Colon (tissue), 2 donors: ENCODE measurements at regions not wholly inside any gene's neighbourhood (a gene's known extent, or its start where the extent isn't known, plus 50 kb on each side); places are given as distances from the start of the nearest gene placed in this dataset.

ENCODE experiments used
- FAIRE-seq: peaks from 2 replicates; lab custom pipeline; 2012; peaks lifted over from hg19 to GRCh38; lab: Jason Lieb, UNC
- donor health status: control.
- donor health status: control.

GRCh38 chr7:27364344-27364758 is 121.7 kb downstream of the EVX1 start:
- no peak for FAIRE-seq

- no peak for FAIRE-seq
These were observed 124.8 kb downstream of the EVX1 start for GRCh38 chr7:27367179-27367932.

GRCh38 chr7:27367933-27368549 is 125.4 kb downstream of the EVX1 start:
- FAIRE-seq, result no peak

DNA sequence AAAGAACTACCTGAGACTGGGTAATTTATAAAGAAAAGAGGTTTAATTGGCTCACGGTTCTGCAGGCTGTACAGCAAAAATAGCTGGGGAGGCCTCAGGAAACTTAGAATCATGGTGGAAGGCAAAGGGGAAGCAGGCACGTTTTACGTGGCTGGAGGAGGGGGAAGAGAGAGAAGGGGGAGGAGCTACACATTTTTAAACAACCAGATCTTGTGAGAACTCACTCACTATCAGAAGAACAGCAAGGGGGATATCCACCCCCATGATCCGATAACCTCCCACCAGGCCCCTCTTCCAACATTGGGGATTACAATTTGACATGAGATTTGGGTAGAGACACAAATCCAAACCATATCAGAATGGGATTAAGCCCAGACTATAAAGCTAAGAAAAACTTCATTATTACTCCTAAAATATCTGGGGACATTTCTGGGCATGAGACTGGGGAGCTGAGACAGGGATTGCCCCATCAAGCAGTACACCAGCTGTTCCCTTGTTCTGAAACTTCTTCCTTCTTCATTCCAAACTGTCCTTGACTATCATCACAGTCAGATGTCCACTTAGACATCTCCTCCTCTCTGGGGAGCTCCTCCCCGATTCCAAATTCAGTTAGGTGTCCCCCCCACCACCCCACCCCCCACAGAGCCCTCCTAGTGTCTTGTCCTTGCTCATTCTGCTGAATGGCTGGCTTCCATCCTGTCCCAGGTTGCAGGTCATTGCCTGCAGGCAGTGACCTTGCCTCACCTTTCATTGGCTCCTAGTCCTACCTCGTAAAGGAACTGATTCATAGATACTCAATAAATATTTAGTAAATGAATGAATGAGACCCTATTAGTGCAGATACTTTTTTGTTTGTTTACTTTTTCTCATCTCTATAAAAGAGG is 132.6 kb downstream of the EVX1 start:
- no peak for FAIRE-seq

- no peak for FAIRE-seq
These were observed 133.4 kb downstream of the EVX1 start for GRCh38 chr7:27375958-27376357.

DNA sequence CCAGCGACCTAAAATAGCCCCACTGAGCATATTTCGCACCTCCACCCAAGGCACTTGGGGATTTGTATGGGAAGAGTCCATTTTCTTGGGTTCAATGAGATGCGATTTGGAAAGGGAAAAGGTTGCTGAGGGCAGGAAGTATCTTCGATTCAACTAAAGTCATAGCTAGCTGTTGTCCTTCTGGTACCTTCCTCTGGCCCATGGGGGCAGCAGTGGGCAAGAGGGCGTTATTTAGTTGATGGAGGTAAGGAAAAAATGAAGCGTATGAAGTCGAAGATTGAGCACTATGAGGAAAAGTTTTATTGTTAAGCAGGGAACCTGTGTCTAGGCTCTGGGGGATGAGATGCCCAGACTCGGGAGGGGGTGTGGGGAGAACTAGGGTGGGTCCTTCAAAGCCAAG is 135.4 kb downstream of the EVX1 start:
- FAIRE-seq, result no peak

DNA sequence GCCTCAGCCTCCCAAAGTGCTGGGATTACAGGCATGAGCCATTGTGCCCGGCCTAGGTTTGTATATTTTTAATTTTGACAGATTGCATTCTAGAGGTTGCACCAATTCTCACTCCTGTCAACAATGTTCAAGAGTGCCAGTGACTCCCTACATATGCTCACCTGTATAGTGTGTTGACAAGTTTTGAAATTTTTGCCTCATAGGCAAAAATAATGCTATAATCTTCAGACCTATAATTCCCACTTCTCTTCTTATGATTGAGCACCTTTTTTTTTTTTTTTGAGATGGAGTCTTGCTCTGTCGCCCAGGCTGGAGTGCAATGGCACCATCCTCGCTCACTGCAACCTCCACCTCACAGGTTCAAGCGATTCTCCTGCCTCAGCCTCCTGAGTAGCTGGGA is 139.7 kb downstream of the EVX1 start:
- no peak for FAIRE-seq

- FAIRE-seq, result no peak
These were observed 144.0 kb downstream of the EVX1 start for GRCh38 chr7:27386581-27386980.

GRCh38 chr7:27387864-27388263 is 145.3 kb downstream of the EVX1 start:
- FAIRE-seq, result no peak

DNA sequence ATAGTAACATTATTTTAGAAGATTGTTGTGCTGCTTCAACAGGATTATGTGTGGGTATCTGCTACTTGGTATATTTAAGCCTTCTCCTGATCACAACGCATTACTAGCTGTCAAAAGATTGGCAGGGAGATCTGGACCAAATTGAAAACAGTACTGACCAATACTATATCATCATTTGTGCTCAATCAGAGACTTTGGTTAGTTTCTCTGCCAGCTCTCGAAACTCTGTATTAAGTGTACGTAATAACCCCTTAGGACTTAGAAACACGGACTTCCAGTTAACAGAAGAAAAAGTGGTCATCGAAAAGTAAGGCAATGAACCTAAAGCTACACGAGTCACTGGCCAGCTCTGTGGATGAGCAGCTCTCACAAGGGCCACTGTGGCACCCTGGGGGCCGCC is 146.0 kb downstream of the EVX1 start:
- FAIRE-seq, result no peak

GRCh38 chr7:27389496-27389895 is 146.9 kb downstream of the EVX1 start:
- no peak for FAIRE-seq

GRCh38 chr7:27392477-27392876 is 149.9 kb downstream of the EVX1 start:
- no peak for FAIRE-seq

DNA sequence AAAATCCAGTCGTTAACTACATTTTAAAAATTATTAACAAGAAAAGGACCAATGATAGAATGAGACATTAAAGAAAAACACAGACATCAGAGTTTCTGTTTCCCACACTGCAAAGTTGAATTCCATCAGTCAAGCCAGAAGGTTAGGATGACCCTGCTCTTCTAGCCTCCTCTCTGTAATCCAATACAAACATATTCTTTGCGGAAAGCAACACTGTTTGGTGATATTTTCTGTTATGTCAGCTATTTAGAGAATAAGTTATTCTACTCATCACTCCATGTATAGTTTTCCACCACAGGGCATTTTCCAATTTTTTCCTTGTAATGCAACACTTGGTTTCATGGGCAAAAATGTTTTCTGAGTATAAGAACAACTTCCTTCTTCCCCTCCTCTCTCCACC is 152.3 kb downstream of the EVX1 start:
- FAIRE-seq, result no peak

- no peak for FAIRE-seq
These were observed 153.0 kb downstream of the EVX1 start for GRCh38 chr7:27395626-27396025.

- FAIRE-seq, result no peak
These were observed 154.9 kb downstream of the EVX1 start for GRCh38 chr7:27397503-27397902.

GRCh38 chr7:27398851-27399250 is 156.2 kb downstream of the EVX1 start:
- no peak for FAIRE-seq

DNA sequence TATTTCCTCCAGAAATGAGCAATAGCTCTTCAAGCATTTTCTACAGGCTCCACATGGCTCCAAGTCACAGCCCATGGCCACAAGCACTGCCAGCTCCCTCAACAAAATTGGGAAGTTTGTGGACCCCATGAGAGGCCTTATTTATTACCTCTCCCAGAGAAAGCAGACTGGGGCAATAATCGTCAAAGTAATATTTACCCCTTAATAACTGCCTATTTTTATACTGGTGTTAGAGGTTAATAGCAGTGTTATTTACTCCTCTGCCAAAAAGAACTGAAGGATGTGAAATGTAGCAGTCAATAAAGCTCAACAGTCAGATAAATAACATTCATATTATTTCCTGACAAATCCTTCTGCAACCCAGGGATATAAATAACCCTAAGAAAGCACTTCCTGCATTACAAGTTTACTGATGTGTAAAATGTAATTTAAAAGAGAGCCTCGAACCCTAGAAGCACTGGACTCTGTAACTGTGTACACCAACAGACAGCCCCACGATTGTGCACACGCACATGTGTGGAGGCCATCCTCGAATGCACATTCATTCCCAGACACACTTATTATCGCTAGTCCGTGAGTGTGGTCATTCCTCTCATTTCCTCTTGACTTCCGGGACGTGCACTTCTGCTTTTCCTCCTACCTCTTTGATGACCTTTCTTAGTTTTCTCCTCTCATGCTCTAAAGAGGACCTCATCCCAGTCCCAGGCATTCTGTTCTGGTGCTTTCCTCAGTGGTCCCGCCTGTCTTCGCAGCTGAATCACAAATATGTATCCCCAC is 157.4 kb downstream of the EVX1 start:
- FAIRE-seq, result no peak

DNA sequence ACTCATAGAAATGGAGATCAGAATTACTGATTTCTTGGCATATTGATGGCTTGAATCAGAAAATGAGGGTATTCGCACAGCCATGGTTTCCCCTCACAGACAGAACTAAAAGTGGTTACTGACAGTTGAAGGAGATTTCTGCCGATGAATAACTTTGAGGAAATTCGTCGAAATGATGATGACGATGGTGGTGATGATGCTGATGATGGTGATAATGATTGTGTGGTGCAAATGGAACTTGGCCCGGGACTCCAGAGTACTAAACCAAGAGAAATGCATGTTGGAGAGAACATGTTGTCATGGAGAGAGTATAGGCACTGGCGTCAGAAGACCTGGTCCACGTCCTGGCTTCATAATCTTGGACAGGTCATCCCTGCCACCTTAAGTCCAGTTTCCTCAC is 163.2 kb downstream of the EVX1 start:
- FAIRE-seq, result no peak

GRCh38 chr7:27409311-27409710 is 166.7 kb downstream of the EVX1 start:
- no peak for FAIRE-seq

- FAIRE-seq, result no peak
These were observed 167.2 kb downstream of the EVX1 start for GRCh38 chr7:27409776-27410175.

DNA sequence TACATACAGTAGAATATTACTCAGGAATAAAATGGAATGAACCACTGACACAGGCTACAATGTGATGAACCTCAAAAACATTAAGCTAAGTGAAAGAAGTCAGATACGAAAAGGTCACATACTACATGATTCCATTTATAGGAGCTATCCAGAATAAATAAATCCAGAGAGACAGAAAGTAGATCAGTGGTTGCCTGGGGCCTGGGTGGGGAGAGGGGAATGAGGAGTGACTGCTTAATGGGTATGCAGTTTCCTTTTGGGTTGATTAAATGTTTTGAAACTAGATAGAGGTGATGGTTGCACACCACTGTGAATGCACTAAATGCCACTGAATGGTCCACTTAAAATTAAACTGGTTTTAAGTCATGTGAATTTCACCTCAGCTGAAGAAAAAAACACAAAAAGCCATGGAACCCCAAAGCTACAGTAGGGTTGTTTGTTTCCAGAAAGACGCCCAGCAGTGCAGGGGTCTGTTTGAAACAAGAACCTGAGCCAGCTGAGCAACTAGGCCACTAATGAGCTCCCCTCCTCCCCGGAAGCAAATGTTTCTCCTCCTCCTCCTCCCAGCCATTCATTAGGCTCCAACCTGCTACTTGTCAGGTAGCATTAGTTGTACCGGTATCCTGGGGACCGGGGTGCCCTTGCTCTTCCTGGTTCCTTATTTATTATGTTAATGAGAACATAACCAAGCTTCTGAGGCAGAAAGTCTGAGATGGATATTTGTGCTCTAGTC is 168.4 kb downstream of the EVX1 start:
- no peak for FAIRE-seq

DNA sequence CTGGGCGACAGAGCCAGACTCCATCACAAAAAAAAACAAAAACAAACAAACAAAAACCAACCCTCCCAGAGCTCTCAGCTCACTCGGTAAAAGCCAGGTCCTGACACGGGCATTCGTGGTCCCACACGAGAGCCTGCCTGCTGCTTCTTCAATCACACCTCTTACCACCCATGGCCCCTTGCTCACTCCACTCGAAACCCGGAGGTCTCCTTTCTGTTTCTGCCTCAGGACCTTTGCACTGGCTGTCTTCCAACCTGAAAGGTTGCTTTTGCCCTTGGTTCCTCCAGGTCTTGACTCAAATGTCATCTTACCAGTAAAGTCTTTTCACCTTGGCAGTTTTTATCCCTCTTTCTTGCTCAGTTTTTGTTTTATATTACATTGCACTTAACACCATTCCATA is 169.6 kb downstream of the EVX1 start:
- no peak for FAIRE-seq
